ENCODE measurements at regions not wholly inside any gene's neighbourhood (a gene's known extent, or its start where the extent isn't known, plus 50 kb on each side); places are given as distances from the start of the nearest gene placed in this dataset.

GRCh38 chr17:68784431-68784830 lies 170.8 kb downstream of the ABCA8 start:
- DNase-seq (ENCODE audit: low read depth) = no peak
- in situ Hi-C loops (cut with HindIII; ENCODE audit: low pct_unique_long_range_greater_than_20kb, low sequenced_read_pairs) = no loop called here

GRCh38 chr17:68783861-68784260 lies 171.3 kb downstream of the ABCA8 start:
- no peak for DNase-seq (ENCODE audit: low read depth)
- in situ Hi-C loops (cut with HindIII; ENCODE audit: low pct_unique_long_range_greater_than_20kb, low sequenced_read_pairs) = no loop called here

GRCh38 chr17:68782789-68783188 lies 172.4 kb downstream of the ABCA8 start:
- in situ Hi-C loops (cut with HindIII; ENCODE audit: low pct_unique_long_range_greater_than_20kb, low sequenced_read_pairs) = no loop called here
- DNase-seq (ENCODE audit: low read depth) = no peak

- in situ Hi-C loops (cut with HindIII; ENCODE audit: low pct_unique_long_range_greater_than_20kb, low sequenced_read_pairs) = no loop called here
- no peak for DNase-seq (ENCODE audit: low read depth)
Observed at GRCh38 chr17:68780596-68780995, 174.6 kb downstream of the ABCA8 start.

- in situ Hi-C loops (cut with HindIII; ENCODE audit: low pct_unique_long_range_greater_than_20kb, low sequenced_read_pairs) = no loop called here
- no peak for DNase-seq (ENCODE audit: low read depth)
Observed at GRCh38 chr17:68778726-68779125, 176.5 kb downstream of the ABCA8 start.

GRCh38 chr17:68777856-68778694 lies 176.9 kb upstream of the FAM20A start:
- in situ Hi-C loops (cut with HindIII; ENCODE audit: low pct_unique_long_range_greater_than_20kb, low sequenced_read_pairs) = no loop called here

GRCh38 chr17:68777243-68777855 lies 176.2 kb upstream of the FAM20A start:
- DNase-seq (ENCODE audit: low read depth) = peak; percentile 37
- in situ Hi-C loops (cut with HindIII; ENCODE audit: low pct_unique_long_range_greater_than_20kb, low sequenced_read_pairs) = no loop called here

More at GRCh38 chr17:68777856-68778694, 176.9 kb upstream of the FAM20A start:
- DNase-seq (ENCODE audit: low read depth) = no peak

GRCh38 chr17:68776451-68776850 lies 175.3 kb upstream of the FAM20A start:
- no peak for DNase-seq (ENCODE audit: low read depth)
- in situ Hi-C loops (cut with HindIII; ENCODE audit: low pct_unique_long_range_greater_than_20kb, low sequenced_read_pairs) = no loop called here

GRCh38 chr17:68775969-68776368 lies 174.8 kb upstream of the FAM20A start:
- no peak for DNase-seq (ENCODE audit: low read depth)
- in situ Hi-C loops (cut with HindIII; ENCODE audit: low pct_unique_long_range_greater_than_20kb, low sequenced_read_pairs) = no loop called here

GRCh38 chr17:68775318-68775717 lies 174.2 kb upstream of the FAM20A start:
- DNase-seq (ENCODE audit: low read depth) = no peak
- in situ Hi-C loops (cut with HindIII; ENCODE audit: low pct_unique_long_range_greater_than_20kb, low sequenced_read_pairs) = no loop called here

- DNase-seq (ENCODE audit: low read depth) = peak; percentile 18
- in situ Hi-C loops (cut with HindIII; ENCODE audit: low pct_unique_long_range_greater_than_20kb, low sequenced_read_pairs) = no loop called here
Observed at GRCh38 chr17:68771867-68772515, 170.8 kb upstream of the FAM20A start.

- in situ Hi-C loops (cut with HindIII; ENCODE audit: low pct_unique_long_range_greater_than_20kb, low sequenced_read_pairs) = no loop called here
- no peak for DNase-seq (ENCODE audit: low read depth)
Observed at GRCh38 chr17:68768804-68769203, 167.6 kb upstream of the FAM20A start.

- in situ Hi-C loops (cut with HindIII; ENCODE audit: low pct_unique_long_range_greater_than_20kb, low sequenced_read_pairs) = no loop called here
- no peak for DNase-seq (ENCODE audit: low read depth)
Observed at GRCh38 chr17:68766640-68767039, 165.5 kb upstream of the FAM20A start.

- in situ Hi-C loops (cut with HindIII; ENCODE audit: low pct_unique_long_range_greater_than_20kb, low sequenced_read_pairs) = no loop called here
- DNase-seq (ENCODE audit: low read depth) = peak; percentile 26
Observed at GRCh38 chr17:68763562-68763961, 162.4 kb upstream of the FAM20A start.

GRCh38 chr17:68762911-68763310 lies 161.7 kb upstream of the FAM20A start:
- no peak for DNase-seq (ENCODE audit: low read depth)
- in situ Hi-C loops (cut with HindIII; ENCODE audit: low pct_unique_long_range_greater_than_20kb, low sequenced_read_pairs) = no loop called here

GRCh38 chr17:68760141-68760475 lies 158.9 kb upstream of the FAM20A start:
- DNase-seq (ENCODE audit: low read depth) = no peak
- in situ Hi-C loops (cut with HindIII; ENCODE audit: low pct_unique_long_range_greater_than_20kb, low sequenced_read_pairs) = no loop called here

GRCh38 chr17:68759343-68760140 lies 158.4 kb upstream of the FAM20A start:
- in situ Hi-C loops (cut with HindIII; ENCODE audit: low pct_unique_long_range_greater_than_20kb, low sequenced_read_pairs) = no loop called here
- peak; percentile 86 for DNase-seq (ENCODE audit: low read depth)

GRCh38 chr17:68759002-68759342 lies 157.8 kb upstream of the FAM20A start:
- in situ Hi-C loops (cut with HindIII; ENCODE audit: low pct_unique_long_range_greater_than_20kb, low sequenced_read_pairs) = no loop called here
- DNase-seq (ENCODE audit: low read depth) = no peak

Measured in Caki2 (cell line).